ENCODE measurements at regions not wholly inside any gene's neighbourhood (a gene's known extent, or its start where the extent isn't known, plus 50 kb on each side); places are given as distances from the start of the nearest gene placed in this dataset.

DNA sequence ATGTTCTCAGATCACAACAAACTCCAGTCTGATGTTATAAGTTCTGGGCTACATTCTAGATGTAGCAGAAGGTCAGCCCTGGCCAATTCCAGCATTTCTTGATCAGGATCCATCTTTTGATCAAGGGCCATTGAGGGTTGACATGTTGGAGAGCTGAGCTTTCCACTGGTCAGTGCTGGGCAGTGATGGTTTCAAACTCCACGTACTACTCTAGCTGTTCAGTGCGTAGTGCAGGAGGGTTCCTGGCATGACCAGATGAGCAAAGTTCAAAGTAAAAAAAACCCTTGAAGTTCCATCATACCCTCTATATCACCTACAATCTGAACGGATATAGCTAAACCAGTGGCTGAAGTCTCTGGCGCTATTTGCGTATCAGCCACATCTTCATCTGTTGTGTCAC is 210.4 kb upstream of the OSR1 start:
- TF ChIP-seq, protein P1, sequence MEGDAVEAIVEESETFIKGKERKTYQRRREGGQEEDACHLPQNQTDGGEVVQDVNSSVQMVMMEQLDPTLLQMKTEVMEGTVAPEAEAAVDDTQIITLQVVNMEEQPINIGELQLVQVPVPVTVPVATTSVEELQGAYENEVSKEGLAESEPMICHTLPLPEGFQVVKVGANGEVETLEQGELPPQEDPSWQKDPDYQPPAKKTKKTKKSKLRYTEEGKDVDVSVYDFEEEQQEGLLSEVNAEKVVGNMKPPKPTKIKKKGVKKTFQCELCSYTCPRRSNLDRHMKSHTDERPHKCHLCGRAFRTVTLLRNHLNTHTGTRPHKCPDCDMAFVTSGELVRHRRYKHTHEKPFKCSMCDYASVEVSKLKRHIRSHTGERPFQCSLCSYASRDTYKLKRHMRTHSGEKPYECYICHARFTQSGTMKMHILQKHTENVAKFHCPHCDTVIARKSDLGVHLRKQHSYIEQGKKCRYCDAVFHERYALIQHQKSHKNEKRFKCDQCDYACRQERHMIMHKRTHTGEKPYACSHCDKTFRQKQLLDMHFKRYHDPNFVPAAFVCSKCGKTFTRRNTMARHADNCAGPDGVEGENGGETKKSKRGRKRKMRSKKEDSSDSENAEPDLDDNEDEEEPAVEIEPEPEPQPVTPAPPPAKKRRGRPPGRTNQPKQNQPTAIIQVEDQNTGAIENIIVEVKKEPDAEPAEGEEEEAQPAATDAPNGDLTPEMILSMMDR (IDR thresholded peaks at IDR 0.05): no peak
- TF ChIP-seq POLR2A (IDR thresholded peaks at IDR 0.05): no peak
